HG02623 (cell line): ENCODE measurements at regions not wholly inside any gene's neighbourhood (a gene's known extent, or its start where the extent isn't known, plus 50 kb on each side); places are given as distances from the start of the nearest gene placed in this dataset.

ENCODE experiments used
- ATAC-seq: cut with Tn5 transposase; IDR thresholded peaks from one replicate; pipeline ENCODE4 v1.9.1; 2021; ENCODE audit warnings: moderate library complexity; ENCODE audit not compliant: unreplicated experiment

GRCh38 chr3:43865887-43866528 is 175.3 kb downstream of the ABHD5 start:
- ATAC-seq = no peak

- ATAC-seq = no peak
Measured at GRCh38 chr3:43866529-43867353, 176.0 kb downstream of the ABHD5 start.

- ATAC-seq = no peak
Measured at GRCh38 chr3:43867436-43868072, 176.8 kb downstream of the ABHD5 start.

- no peak for ATAC-seq
Measured at GRCh38 chr3:43869491-43869890, 178.8 kb downstream of the ABHD5 start.

GRCh38 chr3:43870120-43870519 is 179.4 kb downstream of the ABHD5 start:
- no peak for ATAC-seq

GRCh38 chr3:43870844-43871626 is 180.3 kb downstream of the ABHD5 start:
- no peak for ATAC-seq

GRCh38 chr3:43871627-43872245 is 181.0 kb downstream of the ABHD5 start:
- no peak for ATAC-seq

GRCh38 chr3:43872301-43872700 is 181.6 kb downstream of the ABHD5 start:
- ATAC-seq = no peak

- no peak for ATAC-seq
Measured at GRCh38 chr3:43872901-43873300, 182.2 kb downstream of the ABHD5 start.

- ATAC-seq = no peak
Measured at GRCh38 chr3:43873723-43874122, 183.0 kb downstream of the ABHD5 start.

GRCh38 chr3:43874290-43874689 is 183.6 kb downstream of the ABHD5 start:
- ATAC-seq = no peak

- ATAC-seq = no peak
Measured at GRCh38 chr3:43874731-43875130, 184.0 kb downstream of the ABHD5 start.

- no peak for ATAC-seq
Measured at GRCh38 chr3:43876648-43877047, 185.9 kb downstream of the ABHD5 start.

- ATAC-seq = no peak
Measured at GRCh38 chr3:43879166-43879565, 188.4 kb downstream of the ABHD5 start.

- no peak for ATAC-seq
Measured at GRCh38 chr3:43882976-43883680, 192.4 kb downstream of the ABHD5 start.

- no peak for ATAC-seq
Measured at GRCh38 chr3:43883729-43884396, 193.1 kb downstream of the ABHD5 start.

- no peak for ATAC-seq
Measured at GRCh38 chr3:43884581-43884980, 193.8 kb downstream of the ABHD5 start.

GRCh38 chr3:43885908-43886618 is 195.3 kb downstream of the ABHD5 start:
- no peak for ATAC-seq

GRCh38 chr3:43892061-43892460 is 201.3 kb downstream of the ABHD5 start:
- ATAC-seq = no peak
